Keratinocyte (primary cell): ENCODE measurements at regions not wholly inside any gene's neighbourhood (a gene's known extent, or its start where the extent isn't known, plus 50 kb on each side); places are given as distances from the start of the nearest gene placed in this dataset.

ENCODE experiments used
- DNase-seq: peaks from one replicate; pipeline ENCODE4 v3.0.0-alpha.2; 2011; ENCODE audit warnings: low read depth, missing footprints, low spot score
- FAIRE-seq: peaks from 2 replicates; lab custom pipeline; 2011; peaks lifted over from hg19 to GRCh38; lab: Jason Lieb, UNC
- H2AFZ ChIP-seq: 2 replicates; pipeline ENCODE4 v1.6.0; 2012; ENCODE audit warnings: low read length, control low read depth, inconsistent platforms; ENCODE audit not compliant: control insufficient read depth
- H3K27ac ChIP-seq: 2 replicates; pipeline ENCODE4 v1.5.1; 2011; ENCODE audit warnings: low read length; ENCODE audit not compliant: control insufficient read depth, insufficient read depth
- H3K27me3 ChIP-seq: 3 replicates; pipeline ENCODE4 v1.6.0; 2011; ENCODE audit warnings: low read length; ENCODE audit not compliant: control insufficient read depth, insufficient read depth; ENCODE audit errors: extremely low read depth
- H3K36me3 ChIP-seq, 2 experiments: 2 replicates in 1 of 2; 3 replicates in 1 of 2; pipeline ENCODE4 v1.5.1; 2011; ENCODE audit warnings: low read length in 2 of 2, mild to moderate bottlenecking in 1 of 2; ENCODE audit not compliant: control insufficient read depth in 2 of 2, insufficient read depth in 2 of 2; ENCODE audit errors: extremely low read depth in 1 of 2
- H3K4me1 ChIP-seq: 3 replicates; pipeline ENCODE4 v1.5.1; 2011; ENCODE audit warnings: low read length; ENCODE audit not compliant: control insufficient read depth, insufficient read depth; ENCODE audit errors: extremely low read depth
- H3K4me2 ChIP-seq: 3 replicates; pipeline ENCODE4 v1.6.0; 2011; ENCODE audit warnings: low read depth, low read length; ENCODE audit not compliant: control insufficient read depth, insufficient read depth; ENCODE audit errors: extremely low read depth
- H3K4me3 ChIP-seq, 3 experiments: fragments of 200-600 bp in 1 of 3; sonication (generic) in 1 of 3; 2 replicates in 2 of 3; 3 replicates in 1 of 3; pipeline ENCODE4 v1.5.1; 2011 to 2016; ENCODE audit warnings: low read length in 3 of 3, mild to moderate bottlenecking in 3 of 3, control low read depth in 2 of 3, inconsistent platforms in 1 of 3, low read depth in 1 of 3, mixed read lengths in 1 of 3, mixed run types in 1 of 3, moderate library complexity in 1 of 3; ENCODE audit not compliant: control insufficient read depth in 2 of 3, insufficient read depth in 2 of 3; ENCODE audit errors: extremely low read depth in 1 of 3
- H3K79me2 ChIP-seq: 2 replicates; pipeline ENCODE4 v1.6.0; 2012; ENCODE audit warnings: low read length; ENCODE audit not compliant: control insufficient read depth, insufficient read depth
- H3K9ac ChIP-seq: 3 replicates; pipeline ENCODE4 v1.6.0; 2011; ENCODE audit warnings: low read length; ENCODE audit not compliant: control insufficient read depth, insufficient read depth; ENCODE audit errors: extremely low read depth
- H3K9me1 ChIP-seq: 3 replicates; pipeline ENCODE4 v1.6.0; 2011; ENCODE audit warnings: low read length; ENCODE audit not compliant: control insufficient read depth, insufficient read depth; ENCODE audit errors: extremely low read depth
- H3K9me3 ChIP-seq: 2 replicates; pipeline ENCODE4 v1.5.1; 2012; ENCODE audit warnings: low read depth, low read length; ENCODE audit not compliant: control insufficient read depth
- H4K20me1 ChIP-seq: 3 replicates; pipeline ENCODE4 v1.6.0; 2011; ENCODE audit warnings: low read length; ENCODE audit not compliant: control insufficient read depth, insufficient read depth; ENCODE audit errors: extremely low read depth
- EZH2 ChIP-seq: IDR thresholded peaks from one replicate; pipeline ENCODE4 v1.6.1; 2012; ENCODE audit warnings: inconsistent platforms, mild to moderate bottlenecking, low read length, moderate library complexity
- dilution Hi-C: fragments of 300-500 bp; cut with MboI; formaldehyde crosslinking; loops from one replicate; pipeline ENCODE4 v1.7.0; 2020; ENCODE audit warnings: low sequenced_read_pairs; ENCODE audit not compliant: extremely low pct_ligation_motif_present
- TF ChIP-seq, protein P1 (sequence below), 3 experiments: IDR thresholded peaks in 1 of 3; conservative IDR thresholded peaks in 1 of 3; optimal IDR thresholded peaks in 1 of 3; 2 replicates in 2 of 3; 3 replicates in 1 of 3; pipeline versions ENCODE3 to v1.5.1; 2011; ENCODE audit warnings: low read length in 3 of 3, mild to moderate bottlenecking in 3 of 3, moderate library complexity in 2 of 3, control low read depth in 1 of 3, inconsistent platforms in 1 of 3; ENCODE audit not compliant: insufficient read depth in 2 of 3; ENCODE audit errors: extremely low read depth in 1 of 3

DNA sequence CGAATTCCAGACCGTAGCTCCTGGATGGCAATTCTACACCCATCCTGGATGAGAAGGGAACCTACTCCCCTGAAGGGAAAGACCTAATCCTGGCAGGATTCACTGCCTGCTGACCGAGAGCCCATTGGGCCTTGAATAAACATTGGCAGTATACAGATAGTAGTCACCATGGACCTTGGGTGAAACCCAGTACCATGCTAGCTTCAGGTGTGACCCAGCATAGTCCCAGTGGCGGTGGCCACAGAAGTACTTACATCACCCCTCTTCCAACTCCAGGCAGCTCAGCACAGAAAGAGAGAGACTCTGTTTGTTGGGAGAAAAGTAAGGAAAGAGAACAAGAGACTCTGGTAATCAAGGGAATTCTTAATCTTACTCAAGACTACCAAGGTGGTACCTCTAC lies 97.2 kb upstream of the SLC13A1 start:
- DNase-seq (no peak), FAIRE-seq (no peak)
- Histone ChIP-seq H3K4me1 (no peaks in the 10 kb centered on the region), H3K9ac (no peak overlapping the region), H3K9me3 (no peaks in the 10 kb centered on the region), H4K20me1 (no peaks in the 10 kb centered on the region), H3K36me3 (no peaks in the 10 kb centered on the region), H3K9me1 (no peaks in the 10 kb centered on the region), H3K27ac (no peak overlapping the region), H3K4me2 (no peak overlapping the region), H2AFZ (no peak overlapping the region), H3K79me2 (no peaks in the 10 kb centered on the region), H3K4me3 (no peak overlapping the region), H3K27me3 (no peaks in the 10 kb centered on the region)
- dilution Hi-C loops = no loop called here
- TF ChIP-seq, protein P1, sequence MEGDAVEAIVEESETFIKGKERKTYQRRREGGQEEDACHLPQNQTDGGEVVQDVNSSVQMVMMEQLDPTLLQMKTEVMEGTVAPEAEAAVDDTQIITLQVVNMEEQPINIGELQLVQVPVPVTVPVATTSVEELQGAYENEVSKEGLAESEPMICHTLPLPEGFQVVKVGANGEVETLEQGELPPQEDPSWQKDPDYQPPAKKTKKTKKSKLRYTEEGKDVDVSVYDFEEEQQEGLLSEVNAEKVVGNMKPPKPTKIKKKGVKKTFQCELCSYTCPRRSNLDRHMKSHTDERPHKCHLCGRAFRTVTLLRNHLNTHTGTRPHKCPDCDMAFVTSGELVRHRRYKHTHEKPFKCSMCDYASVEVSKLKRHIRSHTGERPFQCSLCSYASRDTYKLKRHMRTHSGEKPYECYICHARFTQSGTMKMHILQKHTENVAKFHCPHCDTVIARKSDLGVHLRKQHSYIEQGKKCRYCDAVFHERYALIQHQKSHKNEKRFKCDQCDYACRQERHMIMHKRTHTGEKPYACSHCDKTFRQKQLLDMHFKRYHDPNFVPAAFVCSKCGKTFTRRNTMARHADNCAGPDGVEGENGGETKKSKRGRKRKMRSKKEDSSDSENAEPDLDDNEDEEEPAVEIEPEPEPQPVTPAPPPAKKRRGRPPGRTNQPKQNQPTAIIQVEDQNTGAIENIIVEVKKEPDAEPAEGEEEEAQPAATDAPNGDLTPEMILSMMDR (optimal IDR thresholded peaks at IDR 0.05 in 1 of 3, IDR thresholded peaks at IDR 0.05 in 1 of 3, conservative IDR thresholded peaks at IDR 0.05 in 1 of 3; ENCODE audit: extremely low read depth in 1 of 3, insufficient read depth in 2 of 3, low read length in 3 of 3) = no peak
- TF ChIP-seq EZH2 = no peak

DNA sequence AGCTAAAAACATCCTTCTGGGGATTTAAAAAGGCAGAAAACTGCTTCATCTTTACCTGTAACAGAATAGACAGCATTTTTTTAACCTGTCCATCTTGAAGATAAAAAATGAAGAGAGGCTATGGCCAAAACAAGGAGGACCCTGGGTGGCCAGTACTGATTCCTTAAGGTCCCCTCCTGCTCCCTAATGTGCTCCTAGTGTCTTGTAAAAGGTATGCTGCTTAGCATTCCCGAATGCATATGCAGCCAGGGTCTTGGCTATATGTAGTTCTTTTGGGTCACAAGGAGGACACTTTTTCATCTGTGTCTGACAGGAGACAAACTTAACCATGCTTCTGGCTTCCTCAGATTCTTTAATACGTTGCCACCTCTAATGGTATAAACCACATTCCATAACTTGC lies 93.9 kb upstream of the SLC13A1 start:
- Histone ChIP-seq H3K9me1 (no peaks in the 10 kb centered on the region), H3K79me2 (no peaks in the 10 kb centered on the region), H3K4me1 (no peaks in the 10 kb centered on the region), H3K4me3 (no peak overlapping the region), H3K36me3 (no peaks in the 10 kb centered on the region), H3K9ac (no peak overlapping the region), H2AFZ (no peak overlapping the region), H4K20me1 (no peaks in the 10 kb centered on the region), H3K27me3 (no peaks in the 10 kb centered on the region), H3K9me3 (no peaks in the 10 kb centered on the region), H3K4me2 (no peak overlapping the region), H3K27ac (no peak overlapping the region)
- TF ChIP-seq EZH2 = no peak
- TF ChIP-seq, protein P1 (optimal IDR thresholded peaks at IDR 0.05 in 1 of 3, IDR thresholded peaks at IDR 0.05 in 1 of 3, conservative IDR thresholded peaks at IDR 0.05 in 1 of 3; ENCODE audit: extremely low read depth in 1 of 3, insufficient read depth in 2 of 3, low read length in 3 of 3) = no peak
- FAIRE-seq = no peak
- no peak for DNase-seq
- dilution Hi-C loops = no loop called here
